Transverse colon (tissue), 3 donors: ENCODE measurements at regions not wholly inside any gene's neighbourhood (a gene's known extent, or its start where the extent isn't known, plus 50 kb on each side); places are given as distances from the start of the nearest gene placed in this dataset.

Source experiments
- EP300 ChIP-seq: sonication (generic); formaldehyde crosslinking; IDR thresholded peaks from one replicate; pipeline ENCODE4 v1.6.1; 2017; ENCODE audit warnings: antibody characterized with exemption, low read depth
- POLR2AphosphoS5 ChIP-seq, 3 donors: sonication (generic); formaldehyde crosslinking; IDR thresholded peaks; one replicate each; pipeline ENCODE4 v1.6.1; 2016; ENCODE audit warnings: antibody characterized with exemption in 3 of 3

- TF ChIP-seq EP300, result no peak
- no peak for TF ChIP-seq POLR2AphosphoS5 (IDR thresholded peaks at IDR 0.05)
Observed at GRCh38 chr5:99348597-99348996, 419.8 kb upstream of the CHD1 start.
